HG02840 (cell line): ENCODE measurements at regions not wholly inside any gene's neighbourhood (a gene's known extent, or its start where the extent isn't known, plus 50 kb on each side); places are given as distances from the start of the nearest gene placed in this dataset.
"Not testable (repeated sequence)": the region's sequence is repeated elsewhere in the genome, so short reads cannot be mapped to it uniquely, and the experiment has no call there.

Source experiments
- ATAC-seq: cut with Tn5 transposase; IDR thresholded peaks from one replicate; pipeline ENCODE4 v1.9.1; 2021; ENCODE audit warnings: mild to moderate bottlenecking, moderate library complexity, moderate number of reproducible peaks; ENCODE audit not compliant: unreplicated experiment, low FRiP score

- ATAC-seq = no peak
Observed at GRCh38 chr5:86463339-86463738, 154.4 kb upstream of the COX7C start.

GRCh38 chr5:86465052-86465838, 152.5 kb upstream of the COX7C start:
- no peak for ATAC-seq

- ATAC-seq = not testable (repeated sequence)
Observed at GRCh38 chr5:86466721-86467120, 151.0 kb upstream of the COX7C start.

- no peak for ATAC-seq
Observed at GRCh38 chr5:86482008-86482407, 135.7 kb upstream of the COX7C start.

- ATAC-seq = no peak
Observed at GRCh38 chr5:86493777-86494176, 124.0 kb upstream of the COX7C start.

- no peak for ATAC-seq
Observed at GRCh38 chr5:86500947-86501346, 116.8 kb upstream of the COX7C start.

GRCh38 chr5:86507574-86507973, 110.2 kb upstream of the COX7C start:
- no peak for ATAC-seq

GRCh38 chr5:86510330-86510915, 107.3 kb upstream of the COX7C start:
- ATAC-seq = not testable (repeated sequence)

GRCh38 chr5:86523718-86524117, 94.0 kb upstream of the COX7C start:
- ATAC-seq = no peak

GRCh38 chr5:86525622-86526021, 92.1 kb upstream of the COX7C start:
- no peak for ATAC-seq

- no peak for ATAC-seq
Observed at GRCh38 chr5:86526811-86527348, 90.9 kb upstream of the COX7C start.

- no peak for ATAC-seq
Observed at GRCh38 chr5:86532429-86532828, 85.3 kb upstream of the COX7C start.

- ATAC-seq = no peak
Observed at GRCh38 chr5:86536396-86536795, 81.3 kb upstream of the COX7C start.

- no peak for ATAC-seq
Observed at GRCh38 chr5:86542532-86542931, 75.2 kb upstream of the COX7C start.

GRCh38 chr5:86546044-86546443, 71.7 kb upstream of the COX7C start:
- ATAC-seq = no peak

- ATAC-seq = no peak
Observed at GRCh38 chr5:86546582-86546981, 71.2 kb upstream of the COX7C start.

- no peak for ATAC-seq
Observed at GRCh38 chr5:86554638-86555037, 63.1 kb upstream of the COX7C start.

GRCh38 chr5:86557920-86558319, 59.8 kb upstream of the COX7C start:
- ATAC-seq = no peak

GRCh38 chr5:86565197-86565789, 52.4 kb upstream of the COX7C start:
- ATAC-seq = peak; percentile 67

GRCh38 chr5:86566030-86566429, 51.7 kb upstream of the COX7C start:
- ATAC-seq = not testable (repeated sequence)
